ENCODE measurements at regions not wholly inside any gene's neighbourhood (a gene's known extent, or its start where the extent isn't known, plus 50 kb on each side); places are given as distances from the start of the nearest gene placed in this dataset.

GRCh38 chr18:22667616-22668422 is 250.1 kb upstream of the CTAGE1 start:
- TF ChIP-seq CTCF (IDR thresholded peaks at IDR 0.05) (no peak), POLR2A (IDR thresholded peaks at IDR 0.05) (no peak)

All from adrenal gland (tissue), 5 donors.